Tibial artery (tissue), 4 donors: ENCODE measurements at regions not wholly inside any gene's neighbourhood (a gene's known extent, or its start where the extent isn't known, plus 50 kb on each side); places are given as distances from the start of the nearest gene placed in this dataset.

ENCODE experiments used
- DNase-seq, 2 donors: peaks; one replicate each; pipeline ENCODE4 v3.0.0-alpha.2; 2019
- H3K27ac ChIP-seq, 2 donors: fragments of 200-600 bp; sonication (generic) in 1 of 2; 1 replicate in 1 of 2; 2 replicates in 1 of 2; pipeline ENCODE4 v1.5.1; 2018 to 2019; ENCODE audit warnings: mild to moderate bottlenecking in 1 of 2
- H3K27me3 ChIP-seq, 2 donors: fragments of 200-600 bp; sonication (generic) in 1 of 2; one replicate each; pipeline versions ENCODE4 v1.5.1 to v1.6.0; 2016 to 2019
- H3K36me3 ChIP-seq, 3 donors: fragments of 200-600 bp; sonication (generic) in 2 of 3; one replicate each; pipeline ENCODE4 v1.5.1; 2016 to 2019; ENCODE audit warnings: mild to moderate bottlenecking in 2 of 3
- H3K4me1 ChIP-seq, 4 donors: fragments of 200-600 bp; sonication (generic) in 2 of 4; 1 replicate in 3 of 4; 2 replicates in 1 of 4; pipeline ENCODE4 v1.5.1; 2016 to 2019
- H3K4me3 ChIP-seq, 2 donors: fragments of 200-600 bp; sonication (generic) in 1 of 2; 1 replicate in 1 of 2; 2 replicates in 1 of 2; pipeline ENCODE4 v1.5.1; 2018 to 2019; ENCODE audit warnings: mild to moderate bottlenecking in 2 of 2
- H3K9me3 ChIP-seq, 3 donors: fragments of 200-600 bp; sonication (generic) in 1 of 3; one replicate each; pipeline ENCODE4 v1.5.1; 2016 to 2019
- intact Hi-C: fragments of 100-400 bp; cut with DNase I; formaldehyde crosslinking; loops from one replicate; pipeline ENCODE4 v1.15.0; 2023; ENCODE audit warnings: low total_unique reads
- TF ChIP-seq, protein P1 (sequence below), 2 experiments: fragments of 200-600 bp in 1 of 2; fragments of 450-650 bp in 1 of 2; IDR thresholded peaks; one replicate each; pipeline ENCODE4 v1.5.1; 2017 to 2019; ENCODE audit warnings: antibody characterized with exemption in 2 of 2, mild to moderate bottlenecking in 1 of 2, moderate library complexity in 1 of 2

DNA sequence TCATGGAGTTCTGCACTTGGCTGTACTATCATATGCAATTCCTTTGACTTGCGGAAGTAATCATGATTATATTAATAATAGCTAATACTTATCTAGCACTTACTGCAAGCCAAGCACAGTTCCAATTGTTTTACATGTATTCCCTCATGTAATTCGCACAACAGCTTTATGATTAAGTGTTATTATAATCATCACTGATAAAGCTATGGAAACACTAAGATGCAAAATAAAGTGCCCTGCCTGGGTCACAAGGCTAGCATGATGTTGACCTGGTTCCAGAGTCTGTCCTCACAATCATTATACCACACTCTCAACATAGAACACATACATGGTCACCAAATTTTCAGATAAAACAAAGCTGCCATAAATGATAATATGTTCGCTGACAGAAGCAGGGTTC lies 234.6 kb downstream of the FMR1NB start:
- Histone ChIP-seq H3K27ac (no peak overlapping the region), H3K4me3 (no peak overlapping the region), H3K36me3 (no peaks in the 10 kb centered on the region), H3K27me3 (no peaks in the 10 kb centered on the region), H3K4me1 (no peaks in the 10 kb centered on the region), H3K9me3 (no peaks in the 10 kb centered on the region)
- no peak for DNase-seq
- TF ChIP-seq, protein P1, sequence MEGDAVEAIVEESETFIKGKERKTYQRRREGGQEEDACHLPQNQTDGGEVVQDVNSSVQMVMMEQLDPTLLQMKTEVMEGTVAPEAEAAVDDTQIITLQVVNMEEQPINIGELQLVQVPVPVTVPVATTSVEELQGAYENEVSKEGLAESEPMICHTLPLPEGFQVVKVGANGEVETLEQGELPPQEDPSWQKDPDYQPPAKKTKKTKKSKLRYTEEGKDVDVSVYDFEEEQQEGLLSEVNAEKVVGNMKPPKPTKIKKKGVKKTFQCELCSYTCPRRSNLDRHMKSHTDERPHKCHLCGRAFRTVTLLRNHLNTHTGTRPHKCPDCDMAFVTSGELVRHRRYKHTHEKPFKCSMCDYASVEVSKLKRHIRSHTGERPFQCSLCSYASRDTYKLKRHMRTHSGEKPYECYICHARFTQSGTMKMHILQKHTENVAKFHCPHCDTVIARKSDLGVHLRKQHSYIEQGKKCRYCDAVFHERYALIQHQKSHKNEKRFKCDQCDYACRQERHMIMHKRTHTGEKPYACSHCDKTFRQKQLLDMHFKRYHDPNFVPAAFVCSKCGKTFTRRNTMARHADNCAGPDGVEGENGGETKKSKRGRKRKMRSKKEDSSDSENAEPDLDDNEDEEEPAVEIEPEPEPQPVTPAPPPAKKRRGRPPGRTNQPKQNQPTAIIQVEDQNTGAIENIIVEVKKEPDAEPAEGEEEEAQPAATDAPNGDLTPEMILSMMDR (IDR thresholded peaks at IDR 0.05): no peak
- intact Hi-C loops: no loop called here

DNA sequence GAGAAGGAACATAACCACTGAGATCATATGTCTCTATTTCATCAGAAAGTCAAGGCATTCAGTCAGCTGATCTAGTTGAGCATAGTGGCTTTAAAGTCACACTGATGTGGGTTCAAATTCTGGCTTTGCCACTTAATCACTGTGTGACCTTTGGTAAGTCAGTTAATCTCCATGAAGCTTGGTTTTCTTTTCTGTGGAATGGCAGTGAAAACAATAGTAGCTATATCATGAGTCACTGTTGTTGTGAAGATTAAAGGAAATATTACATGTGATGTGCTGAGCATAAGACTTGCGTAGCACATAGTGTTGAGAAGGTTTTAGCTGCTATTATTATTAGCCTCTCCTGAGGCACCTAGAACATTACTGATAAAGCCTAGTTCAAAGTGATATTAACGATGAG lies 242.2 kb downstream of the FMR1NB start:
- Histone ChIP-seq H3K27ac (no peak overlapping the region), H3K27me3 (no peaks in the 10 kb centered on the region), H3K4me1 (no peaks in the 10 kb centered on the region), H3K4me3 (no peak overlapping the region), H3K9me3 (no peaks in the 10 kb centered on the region), H3K36me3 (no peaks in the 10 kb centered on the region)
- TF ChIP-seq, protein P1 (IDR thresholded peaks at IDR 0.05): no peak
- DNase-seq: no peak
- intact Hi-C loops: no loop called here

DNA sequence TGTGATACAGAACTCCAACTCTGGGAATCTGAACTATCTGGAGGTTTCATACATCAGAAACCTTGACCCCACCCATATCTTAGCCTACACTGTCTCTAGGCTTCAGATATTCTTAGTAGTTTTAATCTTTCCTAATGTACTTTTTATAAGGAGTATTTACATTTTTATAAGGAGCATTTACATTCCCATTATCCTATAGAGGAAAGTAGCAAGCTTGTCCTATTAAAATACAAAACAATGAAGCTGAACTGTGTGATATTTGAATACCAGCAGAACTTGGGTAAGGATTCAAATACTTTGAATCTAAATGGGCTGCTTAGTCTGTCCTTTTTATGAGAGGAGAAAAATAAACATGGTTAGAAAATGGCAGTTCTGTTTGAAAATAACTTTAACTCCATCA lies 247.4 kb downstream of the FMR1NB start:
- H3K36me3 ChIP-seq: no peaks in the 10 kb centered on the region
- H3K4me1 ChIP-seq: no peaks in the 10 kb centered on the region
- TF ChIP-seq, protein P1 (IDR thresholded peaks at IDR 0.05): no peak
- no peak overlapping the region for H3K27ac ChIP-seq
- H3K27me3 ChIP-seq: no peaks in the 10 kb centered on the region
- no peak overlapping the region for H3K4me3 ChIP-seq
- intact Hi-C loops: no loop called here
- H3K9me3 ChIP-seq: no peaks in the 10 kb centered on the region
- no peak for DNase-seq

DNA sequence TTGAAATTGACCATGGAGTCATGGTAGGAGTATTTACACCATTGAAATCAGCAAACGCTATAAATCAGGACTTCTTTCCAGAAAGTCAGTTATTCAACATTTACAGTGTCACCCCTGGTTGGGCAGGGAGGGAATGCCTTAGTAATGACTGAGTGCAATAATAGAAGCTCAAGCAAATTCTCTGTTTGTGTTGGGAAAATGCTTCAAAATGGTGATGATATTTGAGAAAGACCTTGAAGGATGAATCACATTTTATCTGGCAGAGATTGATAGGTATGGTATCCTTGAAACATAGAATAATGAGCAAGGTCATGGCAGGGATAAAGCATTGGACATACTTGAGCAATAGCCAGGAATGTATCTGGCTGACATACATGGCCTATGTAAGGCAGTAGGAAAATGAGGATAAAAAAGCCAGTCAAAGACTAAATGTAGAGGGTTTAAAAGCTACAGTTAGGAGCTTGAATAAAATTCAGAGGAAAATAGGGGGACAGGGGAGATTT lies 248.7 kb downstream of the FMR1NB start:
- Histone ChIP-seq H3K4me1 (no peaks in the 10 kb centered on the region), H3K36me3 (no peaks in the 10 kb centered on the region), H3K27ac (no peak overlapping the region), H3K9me3 (no peaks in the 10 kb centered on the region), H3K27me3 (no peaks in the 10 kb centered on the region), H3K4me3 (no peak overlapping the region)
- no peak for DNase-seq
- TF ChIP-seq, protein P1 (IDR thresholded peaks at IDR 0.05): no peak
- intact Hi-C loops: no loop called here

DNA sequence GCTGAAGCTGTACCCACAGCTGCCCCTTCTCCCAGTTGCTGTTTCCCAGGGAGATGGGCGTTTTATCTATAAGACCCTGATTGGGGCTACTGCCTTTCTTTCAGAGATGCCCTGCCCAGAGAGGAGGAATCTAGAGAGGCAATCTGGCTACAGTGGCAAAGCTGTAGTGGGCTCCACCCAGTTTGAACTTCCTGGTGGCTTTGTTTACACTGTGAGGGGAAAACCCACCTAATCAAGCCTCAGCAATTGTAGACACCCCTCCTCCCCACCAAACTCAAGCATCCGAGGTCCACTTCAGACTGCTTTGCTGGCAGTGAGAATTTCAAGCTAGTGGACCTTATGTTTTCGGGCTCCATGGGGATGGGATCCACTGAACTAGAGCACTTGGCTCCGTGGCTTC lies 240.4 kb upstream of the AFF2 start:
- DNase-seq: no peak
- Histone ChIP-seq H3K9me3 (no peaks in the 10 kb centered on the region), H3K27me3 (no peaks in the 10 kb centered on the region), H3K27ac (no peak overlapping the region), H3K36me3 (no peaks in the 10 kb centered on the region), H3K4me3 (no peak overlapping the region), H3K4me1 (no peaks in the 10 kb centered on the region)
- TF ChIP-seq, protein P1 (IDR thresholded peaks at IDR 0.05): no peak
- intact Hi-C loops: no loop called here

DNA sequence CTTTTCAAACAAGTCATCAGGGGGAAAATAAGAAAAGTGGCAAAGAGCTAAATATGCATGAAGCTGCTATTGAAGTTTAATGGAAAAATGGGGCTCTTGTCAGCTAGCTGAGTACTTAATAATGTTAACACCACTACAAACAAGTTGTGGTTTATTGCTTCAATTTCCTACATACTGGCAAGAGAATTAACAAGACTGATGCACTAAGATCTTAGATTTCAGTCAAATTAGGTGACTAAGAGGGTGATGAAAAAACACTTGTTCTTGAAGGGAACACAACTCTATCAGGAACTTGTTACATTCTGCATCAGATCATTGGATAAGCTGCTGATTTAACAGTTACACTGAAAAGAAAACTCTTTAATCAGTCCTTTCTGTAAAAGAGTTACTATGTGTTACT lies 234.6 kb upstream of the AFF2 start:
- H3K4me3 ChIP-seq: no peak overlapping the region
- intact Hi-C loops: no loop called here
- no peak for DNase-seq
- H3K36me3 ChIP-seq: no peaks in the 10 kb centered on the region
- no peaks in the 10 kb centered on the region for H3K27me3 ChIP-seq
- no peak overlapping the region for H3K27ac ChIP-seq
- TF ChIP-seq, protein P1 (IDR thresholded peaks at IDR 0.05): no peak
- H3K4me1 ChIP-seq: no peaks in the 10 kb centered on the region
- no peaks in the 10 kb centered on the region for H3K9me3 ChIP-seq
